GM12864 (cell line): ENCODE measurements at regions not wholly inside any gene's neighbourhood (a gene's known extent, or its start where the extent isn't known, plus 50 kb on each side); places are given as distances from the start of the nearest gene placed in this dataset.

ENCODE experiments used
- DNase-seq: peaks from one replicate; pipeline ENCODE4 v3.0.0-alpha.2; 2011; ENCODE audit warnings: low read depth
- H3K4me3 ChIP-seq: 2 replicates; pipeline ENCODE4 v1.5.1; 2011; ENCODE audit warnings: mild to moderate bottlenecking, low read depth, low read length, control low read depth
- CTCF ChIP-seq: IDR thresholded peaks from 2 replicates; pipeline ENCODE4 v1.5.1; 2011; ENCODE audit warnings: low read depth, mild to moderate bottlenecking, moderate library complexity, low read length, control low read depth, inconsistent platforms; ENCODE audit errors: missing control alignments

- no peak for TF ChIP-seq CTCF
- no peak overlapping the region for H3K4me3 ChIP-seq
- DNase-seq = no peak
Measured at GRCh38 chr4:127416115-127416514, 216.6 kb upstream of the INTU start.

- H3K4me3 ChIP-seq = no peak overlapping the region
- no peak for TF ChIP-seq CTCF
- DNase-seq = no peak
Measured at GRCh38 chr4:127417885-127418535, 214.7 kb upstream of the INTU start.

DNA sequence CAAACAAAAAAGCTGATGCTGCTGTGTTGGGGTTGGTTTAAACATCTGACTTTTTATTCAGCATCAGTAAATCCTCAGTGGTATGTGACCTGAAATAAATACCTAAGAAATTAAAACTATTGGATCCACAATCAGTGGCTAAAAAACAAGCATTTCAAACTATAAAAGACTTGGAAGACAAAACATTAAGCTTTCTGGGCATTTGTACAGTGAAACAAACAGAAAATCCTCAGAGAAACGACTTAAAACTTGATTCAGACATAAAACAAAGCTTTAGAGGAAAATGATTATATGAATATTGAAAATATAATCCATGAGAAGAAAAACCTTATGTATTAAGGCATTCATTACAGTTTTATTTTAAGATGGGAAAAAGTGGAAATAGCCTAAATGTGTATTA is 213.3 kb upstream of the INTU start:
- H3K4me3 ChIP-seq = no peak overlapping the region
- TF ChIP-seq CTCF = no peak
- DNase-seq = no peak

DNA sequence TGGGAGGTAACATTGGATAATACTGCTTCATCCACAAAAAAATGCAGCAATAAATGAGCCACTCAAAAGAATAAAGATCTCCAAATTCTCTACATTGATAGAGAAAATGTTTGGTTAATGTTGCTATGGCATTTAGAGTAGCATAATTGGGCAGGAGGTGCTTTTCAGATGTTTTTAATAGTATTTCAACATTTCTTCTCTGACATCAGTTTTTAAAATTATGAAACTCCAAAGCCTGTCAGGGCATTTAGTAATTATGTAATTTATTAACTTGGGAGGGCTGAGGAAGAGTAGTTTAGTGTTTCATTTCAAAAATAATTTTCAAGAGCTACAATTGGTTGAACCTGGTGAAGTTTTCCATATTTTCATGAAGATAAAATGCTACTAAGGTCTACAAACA is 211.3 kb upstream of the INTU start:
- TF ChIP-seq CTCF = no peak
- no peak overlapping the region for H3K4me3 ChIP-seq
- no peak for DNase-seq

- TF ChIP-seq CTCF = no peak
- H3K4me3 ChIP-seq = no peak overlapping the region
- no peak for DNase-seq
Measured at GRCh38 chr4:127425202-127425845, 207.4 kb upstream of the INTU start.

GRCh38 chr4:127425851-127426250 is 206.9 kb upstream of the INTU start:
- H3K4me3 ChIP-seq = no peak overlapping the region
- TF ChIP-seq CTCF = no peak
- DNase-seq = no peak

DNA sequence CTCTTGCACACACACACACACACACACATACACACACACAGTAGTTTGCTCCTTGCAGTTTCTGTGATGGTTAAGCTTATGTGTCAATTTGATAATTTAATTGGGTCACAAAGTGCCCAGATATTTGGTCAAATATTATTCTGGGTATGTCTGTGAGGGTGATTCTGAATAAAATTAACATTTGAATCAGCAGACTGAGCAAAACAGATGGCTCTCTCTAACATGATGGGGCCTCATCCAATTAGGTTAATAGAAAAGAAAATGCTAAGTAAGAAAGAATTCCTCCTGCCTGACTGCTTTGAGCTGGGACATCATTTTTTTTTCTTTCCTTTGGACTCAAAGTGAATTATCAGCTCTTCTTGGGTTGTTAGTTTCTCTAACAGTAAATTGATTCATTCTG is 191.2 kb upstream of the INTU start:
- no peak for TF ChIP-seq CTCF
- DNase-seq = no peak
- no peak overlapping the region for H3K4me3 ChIP-seq
